GM18909 (cell line): ENCODE measurements at regions not wholly inside any gene's neighbourhood (a gene's known extent, or its start where the extent isn't known, plus 50 kb on each side); places are given as distances from the start of the nearest gene placed in this dataset.

Experiments used
- ATAC-seq: cut with Tn5 transposase; IDR thresholded peaks from one replicate; pipeline ENCODE4 v1.9.1; 2021; ENCODE audit warnings: mild to moderate bottlenecking; ENCODE audit not compliant: unreplicated experiment, poor library complexity

- ATAC-seq, result no peak
These were observed 144.4 kb upstream of the IGF1R start for GRCh38 chr15:98503970-98504369.

DNA sequence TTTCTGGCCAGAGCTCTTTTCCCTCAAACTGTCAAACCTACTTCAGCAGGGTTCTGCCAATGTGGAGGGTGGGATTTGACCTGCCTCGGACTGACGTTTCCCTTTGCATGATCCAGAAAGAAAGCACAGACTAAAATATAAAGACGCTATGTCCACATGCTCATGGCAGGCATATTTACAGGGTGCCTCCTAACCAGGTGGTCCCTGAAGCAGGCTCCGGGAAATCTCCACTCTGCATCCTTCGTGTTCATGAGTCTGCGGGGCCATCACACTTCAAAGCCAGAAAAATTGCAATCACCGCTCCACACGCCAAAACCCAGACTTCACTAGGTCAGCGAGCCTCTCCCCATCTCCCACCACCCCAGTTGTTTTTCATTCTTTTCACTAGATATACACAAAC lies 143.3 kb upstream of the IGF1R start:
- no peak for ATAC-seq

GRCh38 chr15:98505611-98506031 lies 142.7 kb upstream of the IGF1R start:
- ATAC-seq, result no peak

- ATAC-seq, result no peak
These were observed 142.2 kb upstream of the IGF1R start for GRCh38 chr15:98506172-98506571.

- no peak for ATAC-seq
These were observed 141.6 kb upstream of the IGF1R start for GRCh38 chr15:98506711-98507110.

- no peak for ATAC-seq
These were observed 134.8 kb upstream of the IGF1R start for GRCh38 chr15:98513428-98513986.

GRCh38 chr15:98514034-98514622 lies 134.2 kb upstream of the IGF1R start:
- no peak for ATAC-seq

GRCh38 chr15:98518823-98519561 lies 129.3 kb upstream of the IGF1R start:
- peak; percentile 81 for ATAC-seq

DNA sequence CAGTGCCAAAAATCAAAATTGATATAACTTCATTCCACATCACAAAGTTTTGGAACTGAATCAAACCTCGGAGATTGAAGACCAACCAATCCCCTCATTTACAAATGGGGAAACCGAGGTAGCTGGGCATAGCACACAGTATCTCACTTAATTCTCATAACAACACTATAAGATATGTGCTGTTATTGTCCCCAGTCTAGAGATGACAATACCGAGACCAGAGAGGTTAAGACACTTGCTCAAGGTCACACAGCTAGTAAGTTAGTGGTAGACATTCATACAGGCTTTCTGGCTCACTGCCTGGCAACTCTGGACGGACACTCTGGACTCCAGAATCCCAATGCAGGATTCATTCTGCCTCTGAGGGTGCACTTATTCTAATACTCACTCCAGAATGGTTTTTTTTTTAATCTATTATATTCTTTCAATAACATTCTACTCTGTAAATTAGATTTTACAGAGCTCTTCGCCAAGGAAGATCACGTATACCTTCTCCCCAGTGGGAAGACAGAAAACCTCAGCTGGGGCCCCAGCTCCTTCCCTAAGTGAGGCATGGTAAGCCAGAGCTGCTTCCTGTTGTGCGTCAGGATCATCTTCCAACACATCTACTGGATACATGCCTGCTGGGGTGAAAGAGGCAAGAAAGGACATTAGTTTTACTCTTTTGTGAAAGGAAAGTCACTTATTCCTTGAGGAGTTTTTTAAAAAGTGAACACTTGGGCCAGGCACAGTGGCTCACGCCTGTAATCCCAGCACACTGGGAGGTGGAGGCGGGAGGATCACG lies 128.4 kb upstream of the IGF1R start:
- no peak for ATAC-seq

DNA sequence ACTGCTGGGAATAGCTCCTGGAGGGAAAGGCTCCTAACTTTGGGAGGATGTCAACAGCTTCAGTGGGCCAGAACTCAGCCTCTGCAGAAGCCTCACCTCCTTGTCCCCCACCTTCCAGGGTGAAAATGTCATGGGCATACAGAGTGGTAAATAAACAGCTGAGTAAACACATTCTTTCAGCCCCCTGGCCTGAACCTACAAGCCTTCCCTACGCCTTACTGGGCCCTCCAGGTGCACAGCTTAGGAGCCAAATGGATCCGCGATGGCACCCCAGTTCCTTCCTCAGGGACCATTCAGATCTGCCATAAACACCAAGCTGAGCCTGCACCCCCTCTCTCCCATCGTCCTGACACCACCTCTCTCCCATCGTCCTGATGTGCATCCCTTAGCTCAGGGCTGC lies 126.2 kb upstream of the IGF1R start:
- no peak for ATAC-seq

- no peak for ATAC-seq
These were observed 124.3 kb upstream of the IGF1R start for GRCh38 chr15:98523912-98524662.

DNA sequence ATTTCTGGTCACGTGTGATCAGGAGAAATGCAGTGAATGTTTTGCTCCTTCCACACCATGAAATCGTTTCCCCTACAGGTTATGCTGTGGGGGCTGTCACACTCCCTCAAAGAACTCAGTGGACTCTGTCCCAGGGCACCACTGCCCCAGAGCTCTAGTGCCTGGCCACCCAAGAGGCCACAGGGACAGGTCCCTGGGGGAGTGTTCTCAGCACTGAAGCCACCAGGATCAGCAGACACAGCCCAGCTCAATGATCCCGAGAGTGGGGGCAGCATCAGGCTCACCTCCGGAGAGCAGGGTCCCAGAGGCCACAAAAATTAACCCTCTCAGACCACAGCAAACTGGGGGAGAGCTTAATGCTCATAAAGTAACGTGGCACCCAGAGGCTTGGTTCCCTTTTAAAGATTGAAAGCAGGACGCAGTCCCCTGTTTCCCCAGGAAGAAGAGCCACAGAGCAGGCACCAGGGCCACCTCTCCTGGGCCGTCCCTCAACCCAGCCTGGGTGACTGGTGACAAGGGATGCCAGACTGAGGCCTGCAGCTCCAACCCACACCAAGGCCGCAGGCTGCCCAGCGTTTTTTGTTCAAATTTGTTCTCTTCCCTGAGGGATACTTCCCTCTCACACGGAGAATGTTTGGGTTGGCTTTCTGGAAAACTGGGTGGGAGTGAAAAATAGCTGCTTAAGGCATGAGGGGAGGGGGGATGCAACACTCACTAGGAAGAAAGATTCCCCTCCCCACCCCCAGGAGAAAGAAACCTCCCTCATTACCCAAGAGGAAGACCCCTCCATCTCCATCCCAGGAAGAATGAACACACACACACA lies 123.3 kb upstream of the IGF1R start:
- no peak for ATAC-seq

- ATAC-seq, result no peak
These were observed 122.7 kb upstream of the IGF1R start for GRCh38 chr15:98525661-98526001.

GRCh38 chr15:98526094-98526493 lies 122.2 kb upstream of the IGF1R start:
- no peak for ATAC-seq

- no peak for ATAC-seq
These were observed 120.2 kb upstream of the IGF1R start for GRCh38 chr15:98528046-98528725.

- no peak for ATAC-seq
These were observed 118.9 kb upstream of the IGF1R start for GRCh38 chr15:98529205-98530145.

- ATAC-seq, result no peak
These were observed 117.8 kb upstream of the IGF1R start for GRCh38 chr15:98530570-98530969.

- no peak for ATAC-seq
These were observed 116.3 kb upstream of the IGF1R start for GRCh38 chr15:98532063-98532462.
